Endothelial cell of umbilical vein (primary cell): ENCODE measurements at regions not wholly inside any gene's neighbourhood (a gene's known extent, or its start where the extent isn't known, plus 50 kb on each side); places are given as distances from the start of the nearest gene placed in this dataset.
A peak's percentile ranks its signal among the peaks of the same experiment; 100 is the strongest.

Experiments
- BruUV-seq: library from RNA; stranded (reverse); fragments of 400-500 nt; replicated peaks from 2 replicates; lab custom pipeline; 2021; lab: Mats Ljungman, UMichigan
- CTCF ChIA-PET: fragments of 300-600, 350-600 bp; sonication (Branson Sonifier 250); formaldehyde crosslinking; loops from one replicate; lab custom pipeline; 2021; ENCODE audit warnings: antibody characterized with exemption, inconsistent platforms; lab: Charles Lee
- POLR2A ChIA-PET: fragments of 300-600, 350-600 bp; sonication (Branson Sonifier 250); formaldehyde crosslinking; loops from one replicate; lab custom pipeline; 2021; ENCODE audit warnings: antibody characterized with exemption, inconsistent platforms; lab: Charles Lee
- DNase-seq: peaks from one replicate; pipeline ENCODE4 v3.0.0-alpha.2; 2011; ENCODE audit warnings: low read depth, low spot score
- FAIRE-seq: peaks from 2 replicates; lab custom pipeline; 2011; peaks lifted over from hg19 to GRCh38; lab: Jason Lieb, UNC
- H2AFZ ChIP-seq: 2 replicates; pipeline ENCODE4 v1.6.0; 2012; ENCODE audit warnings: low read depth, low read length, control low read depth, inconsistent platforms
- H3K27ac ChIP-seq: 2 replicates; pipeline ENCODE4 v1.5.1; 2011; ENCODE audit warnings: low read depth, mild to moderate bottlenecking, control low read depth, low read length, moderate library complexity; ENCODE audit not compliant: insufficient read depth
- H3K27me3 ChIP-seq, 2 experiments: 2 replicates each; pipeline versions ENCODE4 v1.6.0 to v1.6.1; 2011; ENCODE audit warnings: low read length in 2 of 2, mixed read lengths in 1 of 2; ENCODE audit not compliant: control insufficient read depth in 2 of 2, insufficient read depth in 2 of 2
- H3K36me3 ChIP-seq, 2 experiments: 2 replicates in 1 of 2; 3 replicates in 1 of 2; pipeline ENCODE4 v1.5.1; 2011; ENCODE audit warnings: low read length in 2 of 2, mild to moderate bottlenecking in 1 of 2, moderate library complexity in 1 of 2; ENCODE audit not compliant: control insufficient read depth in 2 of 2, insufficient read depth in 2 of 2; ENCODE audit errors: extremely low read depth in 1 of 2
- H3K4me1 ChIP-seq: 3 replicates; pipeline ENCODE4 v1.5.1; 2011; ENCODE audit warnings: mild to moderate bottlenecking, low read length; ENCODE audit not compliant: control insufficient read depth, insufficient read depth; ENCODE audit errors: extremely low read depth
- H3K4me2 ChIP-seq: 2 replicates; pipeline ENCODE4 v1.6.1; 2011; ENCODE audit warnings: low read length, control low read depth, mixed read lengths; ENCODE audit not compliant: insufficient read depth
- H3K4me3 ChIP-seq, 3 experiments: fragments of 200-600 bp in 1 of 3; sonication (generic), shearing (Covaris generic) in 1 of 3; replicated peaks in 1 of 3; 2 replicates each; pipeline ENCODE4 v1.5.1; 2011 to 2016; ENCODE audit warnings: control low read depth in 3 of 3, low read length in 3 of 3, mild to moderate bottlenecking in 2 of 3, inconsistent platforms in 1 of 3, low read depth in 1 of 3, moderate library complexity in 1 of 3; ENCODE audit not compliant: insufficient read depth in 1 of 3
- H3K79me2 ChIP-seq: 2 replicates; pipeline ENCODE4 v1.6.0; 2012; ENCODE audit warnings: low read length, inconsistent platforms; ENCODE audit not compliant: control insufficient read depth, insufficient read depth
- H3K9ac ChIP-seq: replicated peaks from 2 replicates; pipeline ENCODE3; 2011; ENCODE audit warnings: low read length, control low read depth; ENCODE audit not compliant: insufficient read depth; ENCODE audit errors: extremely low read depth
- H3K9me1 ChIP-seq: replicated peaks from 3 replicates; pipeline ENCODE4 v1.6.0; 2011; ENCODE audit warnings: mild to moderate bottlenecking, low read length; ENCODE audit not compliant: control insufficient read depth, insufficient read depth; ENCODE audit errors: extremely low read depth
- H3K9me3 ChIP-seq: replicated peaks from 2 replicates; pipeline ENCODE4 v1.5.1; 2012; ENCODE audit warnings: low read length, inconsistent platforms; ENCODE audit not compliant: control insufficient read depth, insufficient read depth
- H4K20me1 ChIP-seq: replicated peaks from 2 replicates; pipeline ENCODE3; 2011; ENCODE audit warnings: mild to moderate bottlenecking, low read length; ENCODE audit not compliant: control insufficient read depth, insufficient read depth; ENCODE audit errors: extremely low read depth
- MAX ChIP-seq: IDR thresholded peaks from 2 replicates; pipeline ENCODE4 v1.6.1; 2011; ENCODE audit not compliant: insufficient read depth, insufficient read length
- POLR2A ChIP-seq: IDR thresholded peaks from 2 replicates; pipeline ENCODE4 v1.6.1; 2012; ENCODE audit warnings: low read depth, mild to moderate bottlenecking, control low read depth, low read length
- dilution Hi-C: fragments of 300-500 bp; cut with MboI; formaldehyde crosslinking; loops from one replicate; pipeline ENCODE4 v1.15.0; 2019; ENCODE audit warnings: low sequenced_read_pairs; ENCODE audit not compliant: extremely low pct_ligation_motif_present
- intact Hi-C: fragments of 100-400 bp; cut with micrococcal nuclease; formaldehyde crosslinking; loops from one replicate; pipeline ENCODE4 v1.10.0; 2022
- TF ChIP-seq, protein P1 (sequence below), 2 donors: IDR thresholded peaks; 1 replicate in 1 of 2; 2 replicates in 1 of 2; pipeline ENCODE4 v1.5.1; 2011; ENCODE audit warnings: low read length in 2 of 2, mild to moderate bottlenecking in 2 of 2, moderate library complexity in 2 of 2, control low read depth in 1 of 2, inconsistent platforms in 1 of 2, low read depth in 1 of 2; ENCODE audit not compliant: insufficient read depth in 1 of 2; ENCODE audit errors: extremely low read depth in 1 of 2

DNA sequence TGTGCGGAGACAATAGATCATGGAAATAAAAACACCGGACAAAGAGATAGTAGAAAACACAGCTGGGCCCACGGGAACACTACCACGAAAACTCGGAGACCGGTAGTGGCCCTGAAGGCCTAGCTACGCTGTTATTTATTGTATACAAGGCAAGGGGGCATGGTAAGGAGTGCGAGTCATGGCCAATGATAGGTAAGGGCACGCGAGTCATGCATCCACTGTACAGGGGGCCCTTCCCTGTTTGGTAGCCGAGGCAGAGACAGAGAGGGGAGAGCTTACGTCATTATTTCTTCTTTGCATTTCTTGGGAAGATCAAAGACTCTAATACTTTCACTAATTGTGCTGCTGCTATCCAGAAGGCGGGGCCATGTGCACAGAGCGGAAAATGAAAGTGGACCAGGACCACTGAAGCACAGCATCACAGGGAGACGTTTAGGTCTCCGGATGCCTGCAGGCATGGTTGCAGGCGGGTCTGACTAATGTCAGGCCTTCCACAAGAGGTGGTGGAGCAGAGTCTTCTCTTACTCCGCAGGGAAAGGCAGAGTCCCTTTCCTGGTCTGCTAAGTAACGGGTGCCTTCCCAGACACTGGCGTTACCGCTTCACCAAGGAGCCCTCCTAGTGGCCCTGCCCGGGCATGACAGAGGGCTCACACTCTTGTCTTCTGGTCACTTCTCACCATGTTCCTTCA lies 74.4 kb upstream of the ARL4D start:
- dilution Hi-C loops, result no loop called here
- Histone ChIP-seq H3K27me3 (no peaks in the 10 kb centered on the region), H3K4me3 (no peak overlapping the region), H3K36me3 (no peaks in the 10 kb centered on the region), H3K9me1 (no peaks in the 10 kb centered on the region), H3K9me3 (no peaks in the 10 kb centered on the region), H4K20me1 (no peaks in the 10 kb centered on the region), H3K79me2 (no peaks in the 10 kb centered on the region), H3K4me1 (no peaks in the 10 kb centered on the region), H3K27ac (no peak overlapping the region), H3K9ac (no peak overlapping the region), H2AFZ (no peak overlapping the region), H3K4me2 (no peak overlapping the region)
- intact Hi-C loops, result no loop called here
- ChIA-PET POLR2A (no interaction called here), CTCF (interaction anchor here (1.5 kb wide), 1 partner anchor 10 kb away, joined by 5 read pairs; no protein-coding TSS in a partner anchor)
- no peak for FAIRE-seq
- BruUV-seq, result no TSS peak
- peak; percentile 9 for DNase-seq
- TF ChIP-seq MAX, result no peak
- TF ChIP-seq, protein P1, sequence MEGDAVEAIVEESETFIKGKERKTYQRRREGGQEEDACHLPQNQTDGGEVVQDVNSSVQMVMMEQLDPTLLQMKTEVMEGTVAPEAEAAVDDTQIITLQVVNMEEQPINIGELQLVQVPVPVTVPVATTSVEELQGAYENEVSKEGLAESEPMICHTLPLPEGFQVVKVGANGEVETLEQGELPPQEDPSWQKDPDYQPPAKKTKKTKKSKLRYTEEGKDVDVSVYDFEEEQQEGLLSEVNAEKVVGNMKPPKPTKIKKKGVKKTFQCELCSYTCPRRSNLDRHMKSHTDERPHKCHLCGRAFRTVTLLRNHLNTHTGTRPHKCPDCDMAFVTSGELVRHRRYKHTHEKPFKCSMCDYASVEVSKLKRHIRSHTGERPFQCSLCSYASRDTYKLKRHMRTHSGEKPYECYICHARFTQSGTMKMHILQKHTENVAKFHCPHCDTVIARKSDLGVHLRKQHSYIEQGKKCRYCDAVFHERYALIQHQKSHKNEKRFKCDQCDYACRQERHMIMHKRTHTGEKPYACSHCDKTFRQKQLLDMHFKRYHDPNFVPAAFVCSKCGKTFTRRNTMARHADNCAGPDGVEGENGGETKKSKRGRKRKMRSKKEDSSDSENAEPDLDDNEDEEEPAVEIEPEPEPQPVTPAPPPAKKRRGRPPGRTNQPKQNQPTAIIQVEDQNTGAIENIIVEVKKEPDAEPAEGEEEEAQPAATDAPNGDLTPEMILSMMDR (IDR thresholded peaks at IDR 0.05; ENCODE audit: extremely low read depth in 1 of 2, insufficient read depth in 1 of 2, low read depth in 1 of 2, low read length in 2 of 2), result peak in 1 of 2 donors; percentile 39
- no peak for TF ChIP-seq POLR2A
